ENCODE measurements at regions not wholly inside any gene's neighbourhood (a gene's known extent, or its start where the extent isn't known, plus 50 kb on each side); places are given as distances from the start of the nearest gene placed in this dataset.

DNA sequence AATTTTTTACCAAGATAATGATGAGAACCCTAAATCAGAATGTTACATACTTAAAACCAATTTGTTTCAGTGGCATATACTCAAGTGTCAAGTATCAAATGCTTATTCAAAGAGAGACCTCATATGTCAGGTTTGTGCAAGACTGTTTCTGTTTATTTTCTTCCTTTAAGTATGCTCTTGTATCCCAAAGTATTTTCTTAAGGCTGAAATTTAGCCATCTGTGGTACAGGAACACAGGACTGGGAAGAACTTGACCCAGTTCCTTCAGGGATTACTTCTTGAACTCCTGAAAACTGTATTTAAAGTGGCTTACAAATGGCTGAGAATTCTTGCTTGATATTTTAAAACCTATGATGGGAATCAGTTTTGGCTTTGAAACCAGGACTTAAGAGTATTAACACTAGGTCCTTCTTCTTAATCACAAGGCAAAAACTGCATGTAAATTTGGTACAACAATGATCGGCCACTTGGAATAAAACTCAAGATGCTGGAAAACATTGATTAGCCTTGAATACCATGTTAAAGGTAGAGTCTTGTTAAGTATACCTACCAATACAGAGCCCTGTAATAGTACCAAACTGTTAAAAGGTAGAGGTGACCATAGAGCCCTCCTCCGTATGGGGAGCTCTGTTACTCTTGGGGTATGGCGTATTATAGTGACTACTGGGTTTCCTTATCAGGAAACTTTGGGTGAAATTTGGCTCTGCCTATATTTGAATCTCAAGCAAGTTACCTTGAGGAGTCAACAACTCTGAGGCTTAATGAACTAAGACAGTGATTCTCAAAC is 95.9 kb downstream of the BLID start:
- no peak for TF ChIP-seq POLR2A (IDR thresholded peaks at IDR 0.05; ENCODE audit: borderline replicate concordance, extremely low read depth, insufficient read depth, insufficient read length)
- TF ChIP-seq, protein P1, sequence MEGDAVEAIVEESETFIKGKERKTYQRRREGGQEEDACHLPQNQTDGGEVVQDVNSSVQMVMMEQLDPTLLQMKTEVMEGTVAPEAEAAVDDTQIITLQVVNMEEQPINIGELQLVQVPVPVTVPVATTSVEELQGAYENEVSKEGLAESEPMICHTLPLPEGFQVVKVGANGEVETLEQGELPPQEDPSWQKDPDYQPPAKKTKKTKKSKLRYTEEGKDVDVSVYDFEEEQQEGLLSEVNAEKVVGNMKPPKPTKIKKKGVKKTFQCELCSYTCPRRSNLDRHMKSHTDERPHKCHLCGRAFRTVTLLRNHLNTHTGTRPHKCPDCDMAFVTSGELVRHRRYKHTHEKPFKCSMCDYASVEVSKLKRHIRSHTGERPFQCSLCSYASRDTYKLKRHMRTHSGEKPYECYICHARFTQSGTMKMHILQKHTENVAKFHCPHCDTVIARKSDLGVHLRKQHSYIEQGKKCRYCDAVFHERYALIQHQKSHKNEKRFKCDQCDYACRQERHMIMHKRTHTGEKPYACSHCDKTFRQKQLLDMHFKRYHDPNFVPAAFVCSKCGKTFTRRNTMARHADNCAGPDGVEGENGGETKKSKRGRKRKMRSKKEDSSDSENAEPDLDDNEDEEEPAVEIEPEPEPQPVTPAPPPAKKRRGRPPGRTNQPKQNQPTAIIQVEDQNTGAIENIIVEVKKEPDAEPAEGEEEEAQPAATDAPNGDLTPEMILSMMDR (IDR thresholded peaks at IDR 0.05 in 2 of 3, conservative IDR thresholded peaks at IDR 0.05 in 1 of 3; ENCODE audit: borderline replicate concordance in 1 of 3, insufficient read depth in 1 of 3, low read depth in 2 of 3, low read length in 2 of 3) = no peak
- TF ChIP-seq, protein P2, sequence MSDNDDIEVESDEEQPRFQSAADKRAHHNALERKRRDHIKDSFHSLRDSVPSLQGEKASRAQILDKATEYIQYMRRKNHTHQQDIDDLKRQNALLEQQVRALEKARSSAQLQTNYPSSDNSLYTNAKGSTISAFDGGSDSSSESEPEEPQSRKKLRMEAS (IDR thresholded peaks at IDR 0.05) = no peak
- TF ChIP-seq EZH2phosphoT487 (IDR thresholded peaks at IDR 0.05; ENCODE audit: borderline replicate concordance) = no peak
- TF ChIP-seq EZH2 (IDR thresholded peaks at IDR 0.05) = no peak
- TF ChIP-seq SRF (IDR thresholded peaks at IDR 0.05; ENCODE audit: low read depth) = no peak
- no peak for TF ChIP-seq EGR1 (IDR thresholded peaks at IDR 0.05; ENCODE audit: low read depth)
- no peak for TF ChIP-seq SIN3A (IDR thresholded peaks at IDR 0.05; ENCODE audit: low read depth)

Measured in HCT116 (cell line).